ENCODE measurements at regions not wholly inside any gene's neighbourhood (a gene's known extent, or its start where the extent isn't known, plus 50 kb on each side); places are given as distances from the start of the nearest gene placed in this dataset.

DNA sequence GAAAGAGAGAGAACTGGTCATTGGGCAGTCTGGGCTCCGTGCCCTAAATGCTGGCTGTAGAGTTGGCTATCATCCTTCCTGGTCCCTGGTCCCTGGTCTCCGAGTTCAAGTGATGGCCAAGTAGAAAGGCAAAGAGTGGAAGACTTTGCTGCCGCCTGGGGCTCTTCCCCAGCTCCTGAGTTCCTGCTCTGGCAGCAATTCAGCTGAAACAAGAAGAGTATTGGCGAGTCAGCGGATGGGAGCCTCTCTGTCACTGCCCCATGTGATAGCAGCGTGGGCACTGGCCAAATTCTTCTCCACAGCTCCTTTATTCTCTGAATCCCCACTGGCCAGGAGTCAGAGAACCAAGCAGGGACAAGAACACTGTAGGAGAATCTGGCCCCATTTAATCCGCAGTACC is 351.0 kb upstream of the POU3F3 start:
- Histone ChIP-seq H3K4me1 (replicated peaks in 1 of 4; ENCODE audit: control insufficient read depth in 3 of 4, insufficient read depth in 4 of 4, low read length in 3 of 4) (peaks cover 0 to 3% (median 1%) of the 10 kb centered on the region in 4 experiments; a peak in 2 of 7 replicates), H4K91ac (replicated peaks; ENCODE audit: insufficient read length, low read length) (peak overlapping the region; percentile 18), H3K27me3 (replicated peaks in 1 of 4; ENCODE audit: control insufficient read depth in 3 of 4, extremely low read depth in 1 of 4, insufficient read depth in 3 of 4, low read length in 3 of 4) (no peaks in the 10 kb centered on the region), H2AK5ac (ENCODE audit: low read depth, low read length) (no peak overlapping the region), H3K14ac (ENCODE audit: insufficient read length) (no peak overlapping the region), H3K18ac (ENCODE audit: extremely low read depth, low read length) (no peak overlapping the region), H3K27ac (ENCODE audit: low read depth, low read length) (no peak overlapping the region), H2BK5ac (ENCODE audit: low read depth, low read length) (no peak overlapping the region), H3K4ac (replicated peaks; ENCODE audit: insufficient read length, low read depth, low read length) (no peak overlapping the region), H2AFZ (ENCODE audit: low read length) (peak overlapping the region; percentile 96), H2BK15ac (ENCODE audit: low read length) (no peak overlapping the region), H2BK20ac (ENCODE audit: low read length) (no peak overlapping the region), H3K79me1 (ENCODE audit: low read depth, low read length) (no peaks in the 10 kb centered on the region), H3K4me3 (ENCODE audit: extremely low read depth in 1 of 4, insufficient read depth in 2 of 4, low read depth in 3 of 4, low read length in 4 of 4) (no peak overlapping the region), H3K23ac (ENCODE audit: insufficient read length) (no peak overlapping the region), H3K79me2 (ENCODE audit: control insufficient read depth in 1 of 2, insufficient read depth in 2 of 2, low read length in 2 of 2) (no peaks in the 10 kb centered on the region), H3K9me3 (ENCODE audit: insufficient read depth in 2 of 2, low read depth in 1 of 2, low read length in 1 of 2) (no peaks in the 10 kb centered on the region), H3K9ac (replicated peaks in 1 of 4; ENCODE audit: extremely low read depth in 1 of 4, low read depth in 3 of 4, low read length in 3 of 4) (no peak overlapping the region), H4K5ac (ENCODE audit: insufficient read length, low read depth, low read length) (no peak overlapping the region), H3K4me2 (ENCODE audit: insufficient read depth in 1 of 2, low read depth in 2 of 2, low read length in 2 of 2) (no peak overlapping the region), H2BK12ac (ENCODE audit: low read depth, low read length) (no peak overlapping the region; the same call in 1 of the 2 replicates), H3K23me2 (ENCODE audit: low read depth, low read length) (no peaks in the 10 kb centered on the region), H3K56ac (replicated peaks; ENCODE audit: insufficient read length, low read depth, low read length) (no peak overlapping the region), H3K36me3 (ENCODE audit: control insufficient read depth in 2 of 4, insufficient read depth in 4 of 4, low read length in 3 of 4) (no peaks in the 10 kb centered on the region), H2BK120ac (replicated peaks; ENCODE audit: low read depth, low read length) (no peak overlapping the region), H4K20me1 (replicated peaks in 1 of 2; ENCODE audit: control insufficient read depth in 1 of 2, insufficient read depth in 2 of 2, low read length in 2 of 2) (no peaks in the 10 kb centered on the region), H4K8ac (ENCODE audit: extremely low read depth, insufficient read depth, low read length) (no peak overlapping the region)
- ChIA-PET CTCF (ENCODE audit: partially characterized antibody) (interaction anchor here (0.6 to 1.0 kb wide), 2 partner anchors 22 to 863 kb away, joined by 3 read pairs; no protein-coding TSS in a partner anchor), POLR2A (ENCODE audit: partially characterized antibody) (no interaction called here)
- TF ChIP-seq NRF1 (IDR thresholded peaks at IDR 0.05; ENCODE audit: low read depth, low read length) (no peak), TAF7 (optimal IDR thresholded peaks at IDR 0.05; ENCODE audit: borderline replicate concordance, low read depth, low read length) (no peak), PHF8 (conservative IDR thresholded peaks at IDR 0.05; ENCODE audit: low read depth, low read length) (no peak), BACH1 (IDR thresholded peaks at IDR 0.05; ENCODE audit: low read length) (no peak), TAF1 (IDR thresholded peaks at IDR 0.05; ENCODE audit: low read depth, low read length) (no peak), CBX5 (IDR thresholded peaks at IDR 0.05; ENCODE audit: low read depth, low read length) (no peak), RXRA (IDR thresholded peaks at IDR 0.05; ENCODE audit: insufficient read depth, low read depth, low read length) (no peak), NANOG (IDR thresholded peaks at IDR 0.05; ENCODE audit: insufficient read depth, low read depth, low read length, poor library complexity, severe bottlenecking) (no peak), POU5F1 (IDR thresholded peaks at IDR 0.05; ENCODE audit: low read depth, low read length) (no peak)
- TF ChIP-seq, protein P1, sequence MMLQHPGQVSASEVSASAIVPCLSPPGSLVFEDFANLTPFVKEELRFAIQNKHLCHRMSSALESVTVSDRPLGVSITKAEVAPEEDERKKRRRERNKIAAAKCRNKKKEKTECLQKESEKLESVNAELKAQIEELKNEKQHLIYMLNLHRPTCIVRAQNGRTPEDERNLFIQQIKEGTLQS (IDR thresholded peaks at IDR 0.05; ENCODE audit: insufficient read depth, low read depth, low read length): no peak
- TF ChIP-seq, protein P2, sequence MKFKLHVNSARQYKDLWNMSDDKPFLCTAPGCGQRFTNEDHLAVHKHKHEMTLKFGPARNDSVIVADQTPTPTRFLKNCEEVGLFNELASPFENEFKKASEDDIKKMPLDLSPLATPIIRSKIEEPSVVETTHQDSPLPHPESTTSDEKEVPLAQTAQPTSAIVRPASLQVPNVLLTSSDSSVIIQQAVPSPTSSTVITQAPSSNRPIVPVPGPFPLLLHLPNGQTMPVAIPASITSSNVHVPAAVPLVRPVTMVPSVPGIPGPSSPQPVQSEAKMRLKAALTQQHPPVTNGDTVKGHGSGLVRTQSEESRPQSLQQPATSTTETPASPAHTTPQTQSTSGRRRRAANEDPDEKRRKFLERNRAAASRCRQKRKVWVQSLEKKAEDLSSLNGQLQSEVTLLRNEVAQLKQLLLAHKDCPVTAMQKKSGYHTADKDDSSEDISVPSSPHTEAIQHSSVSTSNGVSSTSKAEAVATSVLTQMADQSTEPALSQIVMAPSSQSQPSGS (IDR thresholded peaks at IDR 0.05; ENCODE audit: low read length): no peak
- 84% methylated on average over 7 of the region's 7 CpGs; no CpG with 5 or more reads in 1 of the 2 experiments for WGBS, 2 experiments (ENCODE audit: extremely low coverage in 1 of 2, insufficient coverage in 1 of 2, insufficient read length in 1 of 2, insufficient replicate concordance in 2 of 2, low coverage in 1 of 2, low lambda C conversion rate in 2 of 2, missing lambda C conversion rate in 1 of 2)
- FAIRE-seq (no peak), DNase-seq (ENCODE audit: low read depth in 1 of 2, low spot score in 2 of 2) (no peak)

Measured in H1 (cell line).